Right renal pelvis (tissue), 4 donors: ENCODE measurements at regions not wholly inside any gene's neighbourhood (a gene's known extent, or its start where the extent isn't known, plus 50 kb on each side); places are given as distances from the start of the nearest gene placed in this dataset.

Experiments
- DNase-seq, 4 donors: peaks; one replicate each; pipeline ENCODE4 v3.0.0-alpha.2; 2013; ENCODE audit warnings: low read depth in 4 of 4, low spot score in 3 of 4, missing footprints in 1 of 4

DNA sequence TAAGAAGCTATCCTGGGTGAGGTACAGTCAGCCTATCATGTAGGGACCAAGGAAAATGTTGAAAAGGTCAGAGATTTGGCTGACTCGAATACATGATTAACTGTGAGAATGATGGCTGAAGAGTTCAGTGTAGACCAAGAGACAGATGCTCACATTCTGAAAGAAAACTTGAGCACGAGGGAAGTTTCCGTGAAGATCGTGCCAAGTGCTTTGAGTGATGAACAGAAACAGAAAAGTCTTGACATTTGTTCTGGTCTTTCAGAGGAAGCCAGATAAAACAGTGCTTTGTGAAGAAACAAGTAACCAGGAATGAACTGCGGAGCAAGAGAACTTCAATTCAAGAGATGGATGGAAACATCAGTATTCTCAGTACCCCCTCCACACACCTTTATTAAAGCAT lies 500.3 kb upstream of the SMIM21 start:
- no peak for DNase-seq

- no peak for DNase-seq
Measured at GRCh38 chr18:75926811-75927210, 499.3 kb upstream of the SMIM21 start.

GRCh38 chr18:75923169-75923568 lies 495.7 kb upstream of the SMIM21 start:
- no peak for DNase-seq

- DNase-seq = no peak
Measured at GRCh38 chr18:75916624-75916982, 489.1 kb upstream of the SMIM21 start.

GRCh38 chr18:75915941-75916623 lies 488.6 kb upstream of the SMIM21 start:
- DNase-seq = peak; percentile 52 to 61 (median 55)

DNA sequence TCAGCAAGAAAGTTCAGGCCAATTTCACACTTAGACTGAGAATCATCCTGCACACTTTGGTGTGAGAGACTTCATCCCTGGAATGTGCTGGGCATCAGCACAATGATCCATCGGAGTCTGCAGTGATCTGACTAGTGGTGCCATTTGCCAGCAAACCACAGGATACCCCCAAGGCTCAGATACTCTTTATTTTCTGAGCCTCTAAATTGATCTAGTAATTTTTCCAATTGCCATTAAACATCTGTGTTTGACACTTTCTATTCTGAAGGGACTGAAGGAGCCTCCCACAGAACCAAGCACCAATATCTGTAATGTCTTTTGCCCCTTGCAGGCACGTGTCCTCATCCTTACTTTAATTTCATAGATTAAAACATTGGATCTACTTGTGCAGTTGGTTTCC lies 485.3 kb upstream of the SMIM21 start:
- DNase-seq = no peak

- no peak for DNase-seq
Measured at GRCh38 chr18:75904416-75904815, 476.9 kb upstream of the SMIM21 start.

- no peak for DNase-seq
Measured at GRCh38 chr18:75898651-75899050, 471.1 kb upstream of the SMIM21 start.

GRCh38 chr18:75897386-75897785 lies 469.9 kb upstream of the SMIM21 start:
- DNase-seq = no peak

- DNase-seq = peak in 1 of 4 donors; percentile 20
Measured at GRCh38 chr18:75896865-75897264, 469.4 kb upstream of the SMIM21 start.

- DNase-seq = no peak
Measured at GRCh38 chr18:75895135-75895534, 467.6 kb upstream of the SMIM21 start.

DNA sequence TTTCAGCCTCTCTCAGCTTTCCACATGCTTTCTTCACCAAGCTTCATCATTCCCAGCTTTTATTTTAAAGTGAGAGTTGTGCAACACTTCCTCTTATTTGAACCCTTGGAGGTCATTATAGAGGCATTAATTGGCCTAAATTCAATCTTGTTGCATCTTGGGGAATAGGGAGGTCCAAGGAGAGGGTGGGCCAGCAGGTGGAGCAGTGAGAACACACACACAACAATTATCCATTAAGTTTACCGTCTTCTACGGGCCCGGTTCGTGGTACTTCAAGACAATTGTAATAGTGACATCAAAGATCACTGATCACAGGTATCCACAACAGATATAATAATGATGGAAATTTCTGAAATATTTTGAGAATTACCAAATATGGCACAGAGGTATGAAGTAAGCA lies 457.2 kb upstream of the SMIM21 start:
- DNase-seq = no peak

GRCh38 chr18:75880925-75881504 lies 453.5 kb upstream of the SMIM21 start:
- no peak for DNase-seq

DNA sequence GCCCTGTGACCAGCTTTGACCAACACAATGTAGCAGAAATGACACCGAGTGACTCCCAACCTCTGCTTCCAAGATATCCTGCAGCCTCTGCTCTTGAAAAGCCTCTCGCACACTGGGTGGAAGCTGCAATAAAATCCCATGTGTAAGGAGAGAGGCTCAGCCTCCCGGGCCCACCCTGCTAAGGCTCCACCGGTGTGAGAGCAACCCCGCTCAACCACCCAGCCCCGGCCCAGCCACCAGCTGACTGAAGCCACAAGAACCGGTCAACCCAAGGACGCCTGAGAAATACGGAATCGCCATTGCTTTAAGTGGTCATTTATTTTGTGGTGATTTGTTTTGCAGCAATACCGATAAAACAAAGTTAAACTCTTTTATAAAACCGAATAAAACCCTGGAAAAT lies 452.8 kb upstream of the SMIM21 start:
- no peak for DNase-seq

- DNase-seq = no peak
Measured at GRCh38 chr18:75879196-75879595, 451.7 kb upstream of the SMIM21 start.

- no peak for DNase-seq
Measured at GRCh38 chr18:75875559-75875958, 448.1 kb upstream of the SMIM21 start.

DNA sequence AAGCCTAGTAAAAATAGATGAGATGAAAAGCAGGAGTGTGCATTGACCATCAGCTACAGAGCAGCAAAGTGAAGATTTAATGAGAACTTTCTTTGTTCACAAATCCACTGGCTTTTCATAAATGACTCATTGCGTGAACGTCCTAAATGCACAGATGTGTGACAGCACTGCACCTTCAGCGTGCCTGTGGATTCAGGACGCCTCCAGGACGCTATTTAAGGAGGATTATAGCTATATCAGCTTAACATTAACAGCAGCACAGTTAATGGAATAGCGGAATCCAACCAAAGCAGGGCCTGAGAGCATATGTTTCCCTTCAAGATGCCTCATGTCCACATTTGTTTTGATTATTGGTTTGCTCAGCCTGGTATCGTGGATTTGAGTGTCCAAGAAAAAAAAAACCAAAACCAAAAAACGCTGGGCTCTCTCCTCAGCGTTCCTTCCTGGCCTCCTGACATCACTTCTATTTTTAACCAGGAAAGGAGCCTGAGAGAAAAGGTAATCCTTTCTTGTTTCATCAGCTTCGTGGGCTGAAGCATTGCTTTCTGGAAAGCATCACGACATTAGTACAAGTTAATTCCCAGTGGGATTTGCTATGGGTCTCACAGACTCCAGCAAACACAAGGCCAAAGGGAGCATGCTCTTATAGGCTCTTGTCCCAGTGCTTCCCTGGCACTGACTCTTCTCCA lies 447.0 kb upstream of the SMIM21 start:
- DNase-seq = no peak

GRCh38 chr18:75871596-75871995 lies 444.1 kb upstream of the SMIM21 start:
- no peak for DNase-seq

DNA sequence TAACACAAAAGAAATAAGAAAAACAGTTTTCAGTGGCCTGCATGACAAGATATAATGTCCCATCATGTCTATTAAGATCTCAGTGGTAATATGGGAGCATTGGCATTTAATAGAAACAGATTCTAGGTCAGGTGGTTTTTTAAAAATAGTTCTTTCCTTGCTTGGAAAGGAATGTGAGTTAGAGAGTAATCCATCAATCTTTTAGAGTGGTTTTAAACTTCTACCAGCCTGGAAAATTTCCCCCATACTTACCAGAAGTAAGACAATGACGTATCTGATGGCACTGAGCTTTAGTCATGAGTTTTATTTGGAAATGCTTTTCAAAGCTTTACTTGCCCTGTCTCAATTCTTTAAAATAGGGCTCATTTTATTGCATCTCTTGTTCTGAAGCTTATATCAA lies 441.7 kb upstream of the SMIM21 start:
- no peak for DNase-seq

- no peak for DNase-seq
Measured at GRCh38 chr18:75868031-75868430, 440.5 kb upstream of the SMIM21 start.

DNA sequence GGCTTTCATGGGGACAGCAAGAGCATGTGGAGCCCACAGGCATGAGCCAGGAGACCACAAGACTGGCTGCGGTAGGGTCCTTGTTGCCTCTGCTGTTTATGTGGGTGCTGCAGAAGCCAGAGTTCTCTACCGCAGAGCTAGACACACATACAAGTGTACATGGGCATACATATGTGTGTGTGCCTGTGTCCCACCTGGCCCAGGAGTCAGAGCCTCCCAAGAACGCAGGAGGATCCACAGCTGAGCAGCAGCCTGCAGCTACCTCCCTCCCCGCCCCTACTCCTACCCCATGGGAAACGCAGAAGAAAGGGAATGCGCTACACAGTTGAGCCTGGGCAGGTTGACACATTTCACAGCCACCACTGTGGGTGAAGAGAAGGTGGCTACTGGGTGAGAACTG lies 438.1 kb upstream of the SMIM21 start:
- DNase-seq = no peak

GRCh38 chr18:75864816-75865215 lies 437.3 kb upstream of the SMIM21 start:
- no peak for DNase-seq
